RWPE2 (cell line): ENCODE measurements at regions not wholly inside any gene's neighbourhood (a gene's known extent, or its start where the extent isn't known, plus 50 kb on each side); places are given as distances from the start of the nearest gene placed in this dataset.

Experiments
- ATAC-seq: fragments of 200-7000 bp; cut with Tn5 transposase; 3 replicates; pipeline ENCODE4 v1.9.1; 2021; ENCODE audit warnings: low read depth
- DNase-seq: peaks from one replicate; pipeline ENCODE4 v3.0.0-alpha.2; 2020; ENCODE audit warnings: low spot score
- H3K27ac ChIP-seq: fragments of 450-650 bp; 2 replicates; pipeline ENCODE4 v1.5.1; 2017; ENCODE audit warnings: mild to moderate bottlenecking; ENCODE audit not compliant: poor library complexity, severe bottlenecking
- H3K27me3 ChIP-seq: fragments of 250-450 bp; sonication (Bioruptor Pico); 2 replicates; pipeline ENCODE4 v1.5.1; 2021; ENCODE audit warnings: mild to moderate bottlenecking, moderate library complexity; ENCODE audit not compliant: insufficient read depth, poor library complexity, severe bottlenecking
- H3K36me3 ChIP-seq: fragments of 250-450 bp; sonication (Bioruptor Pico); 2 replicates; pipeline ENCODE4 v1.5.1; 2020; ENCODE audit warnings: low read depth, mild to moderate bottlenecking, moderate library complexity
- H3K4me1 ChIP-seq: fragments of 250-450 bp; sonication (Bioruptor Pico); 2 replicates; pipeline ENCODE4 v1.5.1; 2021; ENCODE audit warnings: mild to moderate bottlenecking, moderate library complexity; ENCODE audit not compliant: insufficient read depth, poor library complexity, severe bottlenecking
- H3K4me3 ChIP-seq: fragments of 250-450 bp; sonication (Bioruptor Pico); 2 replicates; pipeline ENCODE4 v1.5.1; 2021; ENCODE audit warnings: mild to moderate bottlenecking, moderate library complexity; ENCODE audit not compliant: severe bottlenecking
- H3K9me3 ChIP-seq: fragments of 250-450 bp; sonication (Bioruptor Pico); 2 replicates; pipeline ENCODE4 v1.5.1; 2021; ENCODE audit warnings: mild to moderate bottlenecking, moderate library complexity; ENCODE audit not compliant: severe bottlenecking
- CTCF ChIP-seq: fragments of 450-650 bp; IDR thresholded peaks from one replicate; pipeline ENCODE4 v1.5.1; 2017; ENCODE audit warnings: mild to moderate bottlenecking, moderate library complexity; ENCODE audit not compliant: poor library complexity, severe bottlenecking

DNA sequence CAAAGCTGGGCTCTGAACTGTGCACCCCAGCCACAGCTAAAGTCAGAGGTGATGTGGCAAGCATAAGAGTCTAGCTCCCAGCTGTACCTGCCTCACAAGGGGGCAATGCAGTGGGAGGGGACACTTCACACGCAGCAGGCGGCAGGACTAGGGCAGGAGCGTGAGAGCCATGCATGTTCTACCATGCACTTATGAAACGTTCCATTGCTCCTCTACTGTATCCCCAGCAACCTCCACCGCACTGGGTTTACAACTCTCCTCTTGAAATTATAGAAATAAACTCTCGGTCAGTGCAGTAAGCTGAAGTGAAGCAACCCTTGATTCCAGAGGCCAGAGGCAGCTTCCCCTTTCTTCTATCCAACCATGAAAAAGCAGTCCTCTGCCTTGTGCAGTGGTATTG is 298.6 kb upstream of the STT3B start:
- H3K4me3 ChIP-seq: no peak overlapping the region
- ATAC-seq (no peak), DNase-seq (no peak)
- no peak for TF ChIP-seq CTCF
- H3K36me3 ChIP-seq: no peaks in the 10 kb centered on the region
- no peaks in the 10 kb centered on the region for H3K9me3 ChIP-seq
- no peak overlapping the region for H3K27ac ChIP-seq
- no peaks in the 10 kb centered on the region for H3K4me1 ChIP-seq
- H3K27me3 ChIP-seq: no peaks in the 10 kb centered on the region

DNA sequence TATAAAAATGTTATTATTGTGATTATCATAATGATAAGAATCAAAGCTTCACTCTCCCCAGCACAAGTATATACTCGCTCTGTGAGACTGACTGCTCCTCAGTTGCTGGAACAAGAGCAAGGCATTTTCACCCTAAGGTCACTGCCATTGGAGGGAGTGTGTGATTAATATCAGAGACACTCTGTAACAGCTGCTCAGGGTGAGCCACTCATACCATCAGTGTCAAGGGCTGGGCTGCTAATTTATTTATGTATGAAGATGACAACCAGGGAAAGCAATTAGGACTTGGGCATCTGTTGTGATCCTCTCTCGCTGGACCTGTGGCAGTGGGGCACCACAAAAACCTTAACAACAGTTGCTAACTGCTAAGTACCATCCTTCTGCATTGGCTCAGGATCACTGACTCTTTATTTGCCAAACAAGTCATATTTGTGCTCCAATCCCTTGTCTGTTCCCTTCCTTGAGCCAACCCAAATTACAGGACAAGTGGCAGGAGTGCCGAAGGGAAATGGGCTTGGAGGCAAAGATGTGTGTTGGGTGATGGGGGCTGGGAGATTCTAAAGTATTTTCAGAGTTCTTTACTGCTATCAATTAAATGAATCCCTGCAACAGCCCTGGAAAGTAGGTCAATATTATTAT is 297.5 kb upstream of the STT3B start:
- DNase-seq (no peak), ATAC-seq (0 out of 3 replicates have a peak, but pooled peaks have one; percentile 36)

GRCh38 chr3:31237887-31238286 is 294.8 kb upstream of the STT3B start:
- DNase-seq (no peak), ATAC-seq (no peak)
- H3K4me3 ChIP-seq: no peak overlapping the region
- H3K36me3 ChIP-seq: no peaks in the 10 kb centered on the region
- H3K4me1 ChIP-seq: no peaks in the 10 kb centered on the region
- no peak overlapping the region for H3K27ac ChIP-seq
- no peak for TF ChIP-seq CTCF
- no peaks in the 10 kb centered on the region for H3K27me3 ChIP-seq
- H3K9me3 ChIP-seq: no peaks in the 10 kb centered on the region

More for the DNA sequence above, 297.5 kb upstream of the STT3B start:
- Histone ChIP-seq H3K4me3 (no peak overlapping the region), H3K36me3 (no peaks in the 10 kb centered on the region), H3K4me1 (no peaks in the 10 kb centered on the region), H3K9me3 (no peaks in the 10 kb centered on the region), H3K27ac (no peak overlapping the region), H3K27me3 (no peaks in the 10 kb centered on the region)
- TF ChIP-seq CTCF: no peak

- Histone ChIP-seq H3K36me3 (no peaks in the 10 kb centered on the region; the same call in 1 of the 2 replicates), H3K4me3 (no peak overlapping the region), H3K27me3 (no peaks in the 10 kb centered on the region), H3K27ac (no peak overlapping the region), H3K4me1 (no peaks in the 10 kb centered on the region), H3K9me3 (no peaks in the 10 kb centered on the region)
- no peak for TF ChIP-seq CTCF
- DNase-seq (no peak), ATAC-seq (no peak)
Measured at GRCh38 chr3:31240013-31240412, 292.7 kb upstream of the STT3B start.

DNA sequence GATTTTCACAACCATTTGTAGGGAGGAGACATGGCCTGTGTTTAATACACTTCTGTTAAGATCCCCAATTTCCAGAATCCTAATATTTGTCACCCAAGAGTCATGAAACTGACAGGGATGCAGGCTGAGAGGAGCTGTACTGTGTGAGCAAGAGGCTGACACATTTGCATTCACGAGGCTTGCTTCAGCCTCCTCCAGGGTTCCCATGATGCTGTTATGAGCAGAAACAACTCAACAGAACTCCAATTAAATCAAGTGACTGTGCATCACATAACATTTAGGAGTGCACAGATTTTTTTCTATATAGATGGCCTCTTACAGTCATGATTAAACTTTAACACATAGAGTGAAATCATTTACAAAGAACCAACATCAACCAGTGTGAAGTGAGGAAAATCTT is 292.3 kb upstream of the STT3B start:
- Histone ChIP-seq H3K4me3 (no peak overlapping the region), H3K36me3 (no peaks in the 10 kb centered on the region; the same call in 1 of the 2 replicates), H3K27me3 (no peaks in the 10 kb centered on the region), H3K27ac (no peak overlapping the region), H3K4me1 (no peaks in the 10 kb centered on the region), H3K9me3 (no peaks in the 10 kb centered on the region)
- DNase-seq (no peak), ATAC-seq (no peak)
- no peak for TF ChIP-seq CTCF
